HEK293 (cell line): ENCODE measurements at regions not wholly inside any gene's neighbourhood (a gene's known extent, or its start where the extent isn't known, plus 50 kb on each side); places are given as distances from the start of the nearest gene placed in this dataset.

Experiments
- CTCF ChIA-PET: fragments of 350-600 bp; formaldehyde crosslinking; extraction: SDS; loops from one replicate; lab custom pipeline; 2021; ENCODE audit warnings: antibody characterized with exemption; lab: Yijun Ruan, JAX
- POLR2A ChIA-PET: fragments of 300-600 bp; formaldehyde crosslinking; extraction: SDS; loops from one replicate; lab custom pipeline; 2020; ENCODE audit warnings: antibody characterized with exemption, inconsistent platforms; lab: Yijun Ruan, JAX
- H3K27ac ChIP-seq: fragments of 200-500 bp; sonication (Bioruptor generic); 2 replicates; pipeline ENCODE4 v1.5.1; 2014; ENCODE audit warnings: low read depth, low read length, control low read depth, inconsistent platforms; ENCODE audit errors: extremely low read depth
- H3K36me3 ChIP-seq, 2 experiments: fragments of 200-500 bp in 1 of 2; sonication (Bioruptor generic) in 1 of 2; 1 replicate in 1 of 2; 2 replicates in 1 of 2; pipeline ENCODE4 v1.5.1; 2014 to 2017; ENCODE audit warnings: inconsistent platforms in 2 of 2, low read length in 2 of 2; ENCODE audit not compliant: control insufficient read depth in 2 of 2, insufficient read depth in 1 of 2
- H3K4me1 ChIP-seq: fragments of 200-500 bp; sonication (Bioruptor generic); 2 replicates; pipeline ENCODE4 v1.5.1; 2014; ENCODE audit warnings: mild to moderate bottlenecking, low read length, inconsistent platforms; ENCODE audit not compliant: control insufficient read depth, insufficient read depth
- H3K4me3 ChIP-seq: 2 replicates; pipeline ENCODE4 v1.5.1; 2011; ENCODE audit warnings: low read depth, mild to moderate bottlenecking, control low read depth, low read length, moderate library complexity
- H3K9me3 ChIP-seq: fragments of 200-500 bp; sonication (Bioruptor generic); 2 replicates; pipeline ENCODE4 v1.5.1; 2014; ENCODE audit warnings: low read depth, low read length, inconsistent platforms; ENCODE audit not compliant: control insufficient read depth, insufficient read depth
- HOXA7 ChIP-seq: sonication (generic); formaldehyde crosslinking; IDR thresholded peaks from 2 replicates; pipeline ENCODE4 v1.8.1; 2022; ENCODE audit warnings: missing genetic modification reagents, borderline replicate concordance
- HOXC10 ChIP-seq: sonication (generic); formaldehyde crosslinking; IDR thresholded peaks from 2 replicates; pipeline ENCODE4 v1.8.1; 2023; ENCODE audit warnings: mild to moderate bottlenecking, missing genetic modification reagents
- SCRT1 ChIP-seq: fragments of 450-650 bp; formaldehyde crosslinking; IDR thresholded peaks from 2 replicates; pipeline ENCODE4 v1.5.1; 2016; ENCODE audit warnings: missing biosample characterization, missing genetic modification characterization, borderline replicate concordance
- ZNF132 ChIP-seq: fragments of 450-650 bp; formaldehyde crosslinking; IDR thresholded peaks from 2 replicates; pipeline ENCODE4 v1.5.1; 2017; ENCODE audit warnings: missing biosample characterization, missing genetic modification characterization, borderline replicate concordance
- ZNF157 ChIP-seq: fragments of 450-650 bp; formaldehyde crosslinking; IDR thresholded peaks from 2 replicates; pipeline ENCODE4 v1.5.1; 2016; ENCODE audit warnings: missing biosample characterization, missing genetic modification characterization
- ZNF223 ChIP-seq: fragments of 450-650 bp; formaldehyde crosslinking; IDR thresholded peaks from 2 replicates; pipeline ENCODE4 v1.5.1; 2016; ENCODE audit warnings: missing biosample characterization, missing genetic modification characterization
- ZNF23 ChIP-seq: fragments of 450-650 bp; formaldehyde crosslinking; IDR thresholded peaks from 2 replicates; pipeline ENCODE4 v1.5.1; 2016; ENCODE audit warnings: missing biosample characterization, missing genetic modification characterization, borderline replicate concordance
- ZNF354C ChIP-seq: fragments of 450-650 bp; formaldehyde crosslinking; IDR thresholded peaks from 2 replicates; pipeline ENCODE4 v1.5.1; 2016; ENCODE audit warnings: missing biosample characterization, missing genetic modification characterization, low read depth, borderline replicate concordance
- ZNF394 ChIP-seq: fragments of 450-650 bp; formaldehyde crosslinking; IDR thresholded peaks from 2 replicates; pipeline ENCODE4 v1.5.1; 2016; ENCODE audit warnings: missing biosample characterization, missing genetic modification characterization, mild to moderate bottlenecking, moderate library complexity, borderline replicate concordance
- ZNF433 ChIP-seq: fragments of 450-650 bp; formaldehyde crosslinking; IDR thresholded peaks from 2 replicates; pipeline ENCODE4 v1.5.1; 2016; ENCODE audit warnings: missing biosample characterization, missing genetic modification characterization, low read depth
- ZNF544 ChIP-seq: fragments of 450-650 bp; formaldehyde crosslinking; IDR thresholded peaks from 2 replicates; pipeline ENCODE4 v1.5.0; 2017; ENCODE audit warnings: missing biosample characterization, missing genetic modification characterization
- ZNF571 ChIP-seq: fragments of 450-650 bp; formaldehyde crosslinking; IDR thresholded peaks from 2 replicates; pipeline ENCODE4 v1.5.0; 2017; ENCODE audit warnings: missing biosample characterization, missing genetic modification characterization
- ZNF654 ChIP-seq: fragments of 450-650 bp; formaldehyde crosslinking; IDR thresholded peaks from 2 replicates; pipeline ENCODE4 v1.5.1; 2016; ENCODE audit warnings: low read depth, missing biosample characterization, missing genetic modification characterization
- ZNF677 ChIP-seq: fragments of 450-650 bp; IDR thresholded peaks from 2 replicates; pipeline ENCODE4 v1.5.0; 2018; ENCODE audit warnings: missing biosample characterization, mild to moderate bottlenecking, missing genetic modification characterization, moderate library complexity
- ZSCAN30 ChIP-seq: fragments of 450-650 bp; IDR thresholded peaks from 2 replicates; pipeline ENCODE4 v1.5.1; 2018; ENCODE audit warnings: missing biosample characterization, mild to moderate bottlenecking, missing genetic modification characterization, moderate library complexity
- TF ChIP-seq, protein P1 (sequence below): fragments of 450-650 bp; formaldehyde crosslinking; IDR thresholded peaks from 2 replicates; pipeline ENCODE4 v1.5.1; 2017; ENCODE audit warnings: missing biosample characterization, missing genetic modification characterization
- TF ChIP-seq, protein P2 (sequence below): fragments of 450-650 bp; IDR thresholded peaks from 2 replicates; pipeline ENCODE4 v1.5.1; 2018; ENCODE audit warnings: missing biosample characterization, mild to moderate bottlenecking, missing genetic modification characterization
- TF ChIP-seq, protein P3 (sequence below): fragments of 450-650 bp; formaldehyde crosslinking; IDR thresholded peaks from 2 replicates; pipeline ENCODE4 v1.5.1; 2017; ENCODE audit warnings: missing biosample characterization, missing genetic modification characterization
- TF ChIP-seq, protein P4 (sequence below): fragments of 450-650 bp; IDR thresholded peaks from 2 replicates; pipeline ENCODE4 v1.5.1; 2018; ENCODE audit warnings: missing biosample characterization, missing genetic modification characterization
- TF ChIP-seq, protein P5 (sequence below): fragments of 450-650 bp; formaldehyde crosslinking; IDR thresholded peaks from 2 replicates; pipeline ENCODE4 v1.5.1; 2016; ENCODE audit warnings: missing biosample characterization, missing genetic modification characterization

DNA sequence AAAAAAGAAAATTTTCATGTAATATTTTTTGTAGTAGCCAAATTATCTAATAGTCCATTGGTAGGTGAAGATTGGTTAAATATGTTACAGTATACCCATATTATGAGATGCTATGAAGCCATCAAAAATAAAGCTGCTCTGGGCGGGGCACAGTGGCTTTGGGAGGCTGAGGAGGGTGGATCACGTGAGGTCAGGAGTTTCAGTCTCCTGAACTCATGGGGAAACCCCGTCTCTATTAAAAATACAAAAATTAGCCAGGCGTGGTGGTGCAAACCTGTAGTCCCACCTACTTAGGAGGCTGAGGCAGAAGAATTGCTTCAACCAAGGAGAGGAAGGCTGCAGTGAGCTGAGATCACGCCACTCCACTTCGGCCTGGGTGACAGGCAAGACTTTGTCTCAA is 360.5 kb downstream of the KIF16B start (continued):
- TF ChIP-seq ZNF571 (tag by site-specific recombination), result no peak
- TF ChIP-seq, protein P1, sequence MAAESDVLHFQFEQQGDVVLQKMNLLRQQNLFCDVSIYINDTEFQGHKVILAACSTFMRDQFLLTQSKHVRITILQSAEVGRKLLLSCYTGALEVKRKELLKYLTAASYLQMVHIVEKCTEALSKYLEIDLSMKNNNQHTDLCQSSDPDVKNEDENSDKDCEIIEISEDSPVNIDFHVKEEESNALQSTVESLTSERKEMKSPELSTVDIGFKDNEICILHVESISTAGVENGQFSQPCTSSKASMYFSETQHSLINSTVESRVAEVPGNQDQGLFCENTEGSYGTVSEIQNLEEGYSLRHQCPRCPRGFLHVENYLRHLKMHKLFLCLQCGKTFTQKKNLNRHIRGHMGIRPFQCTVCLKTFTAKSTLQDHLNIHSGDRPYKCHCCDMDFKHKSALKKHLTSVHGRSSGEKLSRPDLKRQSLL (tag by site-specific recombination), result no peak

DNA sequence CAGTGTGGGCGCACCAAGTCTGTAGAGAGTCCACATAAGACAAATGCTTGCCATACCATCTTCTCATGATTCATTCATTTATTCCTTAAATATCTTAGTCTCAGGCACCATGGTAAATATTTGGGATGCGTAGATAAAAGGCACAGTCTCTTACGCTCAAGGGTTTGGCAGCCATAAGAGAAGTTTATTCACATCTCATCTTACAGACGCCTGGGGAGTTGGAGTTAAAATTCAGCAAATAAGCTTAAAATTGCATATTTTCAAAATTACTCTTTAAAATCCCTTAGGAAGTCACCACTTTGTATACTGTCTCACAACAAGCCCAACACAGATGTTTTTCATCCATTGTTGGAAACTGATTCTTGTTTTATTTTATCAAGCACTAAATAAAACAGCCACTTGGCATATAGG is 363.3 kb downstream of the KIF16B start:
- TF ChIP-seq ZNF23 (tag by site-specific recombination), result no peak
- no peak for TF ChIP-seq HOXA7 (CRISPR knock-in tag)
- TF ChIP-seq, protein P2, sequence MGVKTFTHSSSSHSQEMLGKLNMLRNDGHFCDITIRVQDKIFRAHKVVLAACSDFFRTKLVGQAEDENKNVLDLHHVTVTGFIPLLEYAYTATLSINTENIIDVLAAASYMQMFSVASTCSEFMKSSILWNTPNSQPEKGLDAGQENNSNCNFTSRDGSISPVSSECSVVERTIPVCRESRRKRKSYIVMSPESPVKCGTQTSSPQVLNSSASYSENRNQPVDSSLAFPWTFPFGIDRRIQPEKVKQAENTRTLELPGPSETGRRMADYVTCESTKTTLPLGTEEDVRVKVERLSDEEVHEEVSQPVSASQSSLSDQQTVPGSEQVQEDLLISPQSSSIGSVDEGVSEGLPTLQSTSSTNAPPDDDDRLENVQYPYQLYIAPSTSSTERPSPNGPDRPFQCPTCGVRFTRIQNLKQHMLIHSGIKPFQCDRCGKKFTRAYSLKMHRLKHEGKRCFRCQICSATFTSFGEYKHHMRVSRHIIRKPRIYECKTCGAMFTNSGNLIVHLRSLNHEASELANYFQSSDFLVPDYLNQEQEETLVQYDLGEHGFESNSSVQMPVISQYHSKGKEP (tag by site-specific recombination), result no peak
- TF ChIP-seq, protein P3, sequence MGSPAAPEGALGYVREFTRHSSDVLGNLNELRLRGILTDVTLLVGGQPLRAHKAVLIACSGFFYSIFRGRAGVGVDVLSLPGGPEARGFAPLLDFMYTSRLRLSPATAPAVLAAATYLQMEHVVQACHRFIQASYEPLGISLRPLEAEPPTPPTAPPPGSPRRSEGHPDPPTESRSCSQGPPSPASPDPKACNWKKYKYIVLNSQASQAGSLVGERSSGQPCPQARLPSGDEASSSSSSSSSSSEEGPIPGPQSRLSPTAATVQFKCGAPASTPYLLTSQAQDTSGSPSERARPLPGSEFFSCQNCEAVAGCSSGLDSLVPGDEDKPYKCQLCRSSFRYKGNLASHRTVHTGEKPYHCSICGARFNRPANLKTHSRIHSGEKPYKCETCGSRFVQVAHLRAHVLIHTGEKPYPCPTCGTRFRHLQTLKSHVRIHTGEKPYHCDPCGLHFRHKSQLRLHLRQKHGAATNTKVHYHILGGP, result no peak
- TF ChIP-seq ZNF132 (tag by site-specific recombination), result no peak
- no peak for TF ChIP-seq HOXC10 (CRISPR knock-in tag)
- TF ChIP-seq ZNF157 (tag by site-specific recombination), result no peak
- TF ChIP-seq SCRT1, result no peak
- TF ChIP-seq ZNF394 (tag by site-specific recombination), result no peak
- ChIA-PET CTCF (no interaction called here), POLR2A (no interaction called here)
- H3K9me3 ChIP-seq, result no peaks in the 10 kb centered on the region
- H3K36me3 ChIP-seq, result no peaks in the 10 kb centered on the region
- no peak overlapping the region for H3K4me3 ChIP-seq
- H3K4me1 ChIP-seq, result no peaks in the 10 kb centered on the region
- no peak overlapping the region for H3K27ac ChIP-seq

DNA sequence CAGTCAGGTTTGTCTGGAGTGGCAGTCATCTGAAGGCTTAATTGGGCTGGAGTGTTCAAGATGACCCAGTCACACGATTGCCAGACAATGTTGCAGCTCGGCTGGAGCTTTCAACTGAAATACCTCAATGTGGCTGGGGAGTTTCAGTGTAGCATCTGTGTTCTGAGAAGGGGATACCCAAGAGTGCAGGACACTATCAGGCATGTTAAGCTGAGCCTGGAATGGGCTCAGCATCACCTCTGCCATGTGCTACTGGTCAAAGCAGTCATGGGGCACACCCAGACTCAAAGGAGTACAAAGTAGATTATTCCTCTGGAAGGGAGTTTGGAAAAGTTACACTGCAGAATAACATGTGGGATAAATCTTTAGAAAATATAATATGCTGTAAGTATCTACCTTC is 363.9 kb downstream of the KIF16B start:
- Histone ChIP-seq H3K4me1 (no peaks in the 10 kb centered on the region), H3K9me3 (no peaks in the 10 kb centered on the region), H3K27ac (no peak overlapping the region), H3K4me3 (no peak overlapping the region), H3K36me3 (no peaks in the 10 kb centered on the region)
- TF ChIP-seq, protein P4, sequence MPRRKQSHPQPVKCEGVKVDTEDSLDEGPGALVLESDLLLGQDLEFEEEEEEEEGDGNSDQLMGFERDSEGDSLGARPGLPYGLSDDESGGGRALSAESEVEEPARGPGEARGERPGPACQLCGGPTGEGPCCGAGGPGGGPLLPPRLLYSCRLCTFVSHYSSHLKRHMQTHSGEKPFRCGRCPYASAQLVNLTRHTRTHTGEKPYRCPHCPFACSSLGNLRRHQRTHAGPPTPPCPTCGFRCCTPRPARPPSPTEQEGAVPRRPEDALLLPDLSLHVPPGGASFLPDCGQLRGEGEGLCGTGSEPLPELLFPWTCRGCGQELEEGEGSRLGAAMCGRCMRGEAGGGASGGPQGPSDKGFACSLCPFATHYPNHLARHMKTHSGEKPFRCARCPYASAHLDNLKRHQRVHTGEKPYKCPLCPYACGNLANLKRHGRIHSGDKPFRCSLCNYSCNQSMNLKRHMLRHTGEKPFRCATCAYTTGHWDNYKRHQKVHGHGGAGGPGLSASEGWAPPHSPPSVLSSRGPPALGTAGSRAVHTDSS, result no peak
- TF ChIP-seq ZNF654 (tag by site-specific recombination), result no peak
- TF ChIP-seq ZNF223, result no peak
- no peak for TF ChIP-seq ZNF354C (tag by site-specific recombination)
- TF ChIP-seq ZNF544, result no peak
- TF ChIP-seq ZNF433 (tag by site-specific recombination), result no peak
- no peak for TF ChIP-seq ZSCAN30 (tag by site-specific recombination)
- TF ChIP-seq, protein P5, sequence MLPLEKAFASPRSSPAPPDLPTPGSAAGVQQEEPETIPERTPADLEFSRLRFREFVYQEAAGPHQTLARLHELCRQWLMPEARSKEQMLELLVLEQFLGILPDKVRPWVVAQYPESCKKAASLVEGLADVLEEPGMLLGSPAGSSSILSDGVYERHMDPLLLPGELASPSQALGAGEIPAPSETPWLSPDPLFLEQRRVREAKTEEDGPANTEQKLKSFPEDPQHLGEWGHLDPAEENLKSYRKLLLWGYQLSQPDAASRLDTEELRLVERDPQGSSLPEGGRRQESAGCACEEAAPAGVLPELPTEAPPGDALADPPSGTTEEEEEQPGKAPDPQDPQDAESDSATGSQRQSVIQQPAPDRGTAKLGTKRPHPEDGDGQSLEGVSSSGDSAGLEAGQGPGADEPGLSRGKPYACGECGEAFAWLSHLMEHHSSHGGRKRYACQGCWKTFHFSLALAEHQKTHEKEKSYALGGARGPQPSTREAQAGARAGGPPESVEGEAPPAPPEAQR (tag by site-specific recombination), result no peak
- TF ChIP-seq ZNF677 (tag by site-specific recombination), result no peak
- TF ChIP-seq ZNF23 (tag by site-specific recombination), result no peak
- ChIA-PET POLR2A (no interaction called here), CTCF (no interaction called here)
